Activated naive CD4-positive, alpha-beta T cell treated with anti-CD3 and anti-CD28 coated beads, Interleukin-2, amount 10 ng/mL, durations not matched to agents 7 days and 5 days (primary cell): ENCODE measurements at regions not wholly inside any gene's neighbourhood (a gene's known extent, or its start where the extent isn't known, plus 50 kb on each side); places are given as distances from the start of the nearest gene placed in this dataset.

Source experiments
- CTCF ChIA-PET: fragments of 350-600 bp; sonication (Branson Sonifier 250); formaldehyde crosslinking; loops from one replicate; lab custom pipeline; 2021; ENCODE audit warnings: antibody characterized with exemption; lab: Charles Lee
- DNase-seq: peaks from one replicate; pipeline ENCODE4 v3.0.0-alpha.2; 2020
- H3K27ac Mint-ChIP-seq: one replicate; pipeline ENCODE4 v1.8.0; 2021; ENCODE audit warnings: mild to moderate bottlenecking, moderate library complexity, mixed read lengths
- H3K27me3 Mint-ChIP-seq: one replicate; pipeline ENCODE4 v1.8.0; 2021; ENCODE audit warnings: mild to moderate bottlenecking, mixed read lengths
- H3K36me3 Mint-ChIP-seq: one replicate; pipeline ENCODE4 v1.8.0; 2021; ENCODE audit warnings: mixed read lengths
- H3K4me1 Mint-ChIP-seq: one replicate; pipeline ENCODE4 v1.8.0; 2021; ENCODE audit warnings: mixed read lengths
- H3K4me3 Mint-ChIP-seq: one replicate; pipeline ENCODE4 v1.8.0; 2021; ENCODE audit warnings: mild to moderate bottlenecking, moderate library complexity, mixed read lengths
- H3K9me3 Mint-ChIP-seq: one replicate; pipeline ENCODE4 v1.8.0; 2021; ENCODE audit warnings: mixed read lengths

DNA sequence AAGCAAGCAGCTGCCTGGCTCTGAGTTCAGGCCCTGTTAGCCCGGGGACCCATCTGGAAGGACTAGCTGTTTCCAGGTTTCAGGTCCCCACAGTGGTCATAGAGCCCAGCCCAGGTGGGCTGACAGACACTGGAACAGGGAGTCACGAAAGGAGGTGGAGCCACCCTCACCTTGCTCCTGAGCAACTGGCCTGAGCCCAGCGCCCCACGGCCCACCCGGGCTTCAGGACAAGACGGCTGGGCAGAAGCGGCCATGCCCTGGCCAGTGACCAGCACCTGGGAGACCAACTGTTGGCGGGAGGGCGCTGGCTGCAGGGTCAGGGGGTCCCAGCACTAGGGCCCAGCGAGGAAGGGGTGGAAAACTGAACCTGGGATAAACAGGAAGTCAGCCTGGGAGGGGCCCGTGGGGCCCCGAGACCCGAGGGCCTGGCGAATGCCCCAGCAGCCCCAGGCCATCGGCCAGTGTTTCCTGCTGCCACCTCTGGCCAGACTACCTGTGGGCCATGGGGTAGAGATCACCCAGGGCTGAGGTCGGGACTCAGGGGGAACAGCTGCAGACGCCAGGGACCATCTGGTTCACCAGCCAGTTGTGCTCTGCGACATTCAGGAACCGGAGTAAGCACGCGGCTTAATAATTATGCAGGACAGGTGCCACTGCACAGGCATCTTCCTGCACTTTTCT is 282.1 kb upstream of the PPP2R2D start:
- Mint-ChIP-seq H3K4me1 (no peaks in the 10 kb centered on the region), H3K36me3 (no peaks in the 10 kb centered on the region), H3K27me3 (peaks cover under 1% of the 10 kb centered on the region), H3K4me3 (no peak overlapping the region), H3K9me3 (no peaks in the 10 kb centered on the region), H3K27ac (no peak overlapping the region)
- DNase-seq = no peak
- CTCF ChIA-PET = no interaction called here

DNA sequence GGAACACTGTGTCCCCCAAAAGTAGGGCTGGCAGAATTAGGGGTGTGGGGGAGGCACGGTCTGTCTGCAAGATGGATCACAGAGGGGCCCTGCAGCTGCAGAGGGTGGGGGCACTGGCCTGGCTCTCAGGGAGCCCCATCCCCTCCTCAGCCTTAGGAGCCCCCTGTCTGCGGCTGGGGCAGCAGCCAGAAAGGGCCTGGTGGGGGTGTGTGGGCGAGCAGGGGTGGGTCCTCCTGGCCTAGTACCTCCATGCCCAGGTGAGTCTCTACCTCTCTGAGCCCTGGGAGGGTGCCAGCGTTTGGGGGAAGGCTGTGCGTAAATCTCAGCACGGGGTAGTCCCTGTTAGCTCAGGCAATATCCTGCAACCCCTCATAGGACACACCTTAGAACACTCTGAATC is 280.5 kb upstream of the PPP2R2D start:
- Mint-ChIP-seq H3K27me3 (no peaks in the 10 kb centered on the region), H3K9me3 (no peaks in the 10 kb centered on the region)
- CTCF ChIA-PET = no interaction called here

GRCh38 chr10:131620904-131621303 is 279.9 kb upstream of the PPP2R2D start:
- no peaks in the 10 kb centered on the region for H3K9me3 Mint-ChIP-seq
- H3K4me1 Mint-ChIP-seq = no peaks in the 10 kb centered on the region
- H3K27me3 Mint-ChIP-seq = no peaks in the 10 kb centered on the region
- DNase-seq = no peak
- H3K27ac Mint-ChIP-seq = no peak overlapping the region
- H3K4me3 Mint-ChIP-seq = no peak overlapping the region
- no peaks in the 10 kb centered on the region for H3K36me3 Mint-ChIP-seq
- CTCF ChIA-PET = no interaction called here

More for the DNA sequence above, 280.5 kb upstream of the PPP2R2D start:
- no peak for DNase-seq
- no peaks in the 10 kb centered on the region for H3K36me3 Mint-ChIP-seq
- H3K4me1 Mint-ChIP-seq = no peaks in the 10 kb centered on the region
- H3K27ac Mint-ChIP-seq = no peak overlapping the region
- no peak overlapping the region for H3K4me3 Mint-ChIP-seq

GRCh38 chr10:131621784-131622624 is 278.8 kb upstream of the PPP2R2D start:
- Mint-ChIP-seq H3K27ac (no peak overlapping the region), H3K4me3 (no peak overlapping the region), H3K36me3 (no peaks in the 10 kb centered on the region), H3K27me3 (no peaks in the 10 kb centered on the region), H3K4me1 (no peaks in the 10 kb centered on the region), H3K9me3 (no peaks in the 10 kb centered on the region)
- CTCF ChIA-PET = no interaction called here
- DNase-seq = no peak

GRCh38 chr10:131625041-131625440 is 275.8 kb upstream of the PPP2R2D start:
- no peak overlapping the region for H3K27ac Mint-ChIP-seq
- no peaks in the 10 kb centered on the region for H3K27me3 Mint-ChIP-seq
- DNase-seq = no peak
- CTCF ChIA-PET = no interaction called here
- no peak overlapping the region for H3K4me3 Mint-ChIP-seq
- H3K36me3 Mint-ChIP-seq = no peaks in the 10 kb centered on the region
- H3K9me3 Mint-ChIP-seq = no peaks in the 10 kb centered on the region
- no peaks in the 10 kb centered on the region for H3K4me1 Mint-ChIP-seq

- H3K4me3 Mint-ChIP-seq = no peak overlapping the region
- H3K27me3 Mint-ChIP-seq = no peaks in the 10 kb centered on the region
- no peaks in the 10 kb centered on the region for H3K9me3 Mint-ChIP-seq
- no peak overlapping the region for H3K27ac Mint-ChIP-seq
- CTCF ChIA-PET = no interaction called here
- no peaks in the 10 kb centered on the region for H3K36me3 Mint-ChIP-seq
- no peak for DNase-seq
- no peaks in the 10 kb centered on the region for H3K4me1 Mint-ChIP-seq
These were observed 274.5 kb upstream of the PPP2R2D start for GRCh38 chr10:131626274-131626673.

DNA sequence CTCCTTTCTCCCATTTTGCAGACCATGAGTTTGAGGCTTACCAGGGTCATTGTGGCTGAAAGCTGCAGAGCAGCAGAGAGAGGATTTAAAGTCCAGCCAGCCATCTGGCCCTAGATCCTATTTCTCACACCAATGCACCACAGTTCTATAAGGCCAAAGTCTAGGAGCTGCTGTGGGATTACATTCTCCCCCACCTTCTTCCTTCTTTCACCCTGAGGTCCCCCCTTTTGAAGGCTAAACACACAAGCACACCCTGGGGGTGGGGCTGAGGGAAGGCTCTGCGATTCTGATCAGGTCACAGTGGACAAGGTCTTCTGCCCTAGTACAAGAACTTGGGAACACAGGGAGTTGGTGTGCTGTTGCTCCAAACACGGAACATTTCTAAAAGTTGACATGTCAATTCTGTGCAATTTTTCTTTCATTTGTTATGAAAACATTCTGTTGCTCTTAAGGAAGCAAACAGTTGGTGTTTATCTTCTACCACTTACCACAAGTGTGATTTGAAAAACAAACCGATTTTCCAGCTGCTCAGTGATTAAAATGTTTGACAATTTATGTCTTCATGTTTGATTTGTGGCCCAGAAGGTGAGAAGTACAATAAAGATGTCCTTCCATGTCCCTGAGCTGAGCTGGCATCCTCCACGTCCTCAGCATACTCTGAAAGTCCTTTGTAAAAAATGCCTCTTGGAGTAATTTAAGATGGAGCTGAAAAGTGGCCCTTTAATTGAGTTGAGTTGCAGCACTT is 271.6 kb upstream of the PPP2R2D start:
- Mint-ChIP-seq H3K4me1 (no peaks in the 10 kb centered on the region), H3K27ac (no peak overlapping the region), H3K9me3 (no peaks in the 10 kb centered on the region), H3K4me3 (no peak overlapping the region), H3K36me3 (no peaks in the 10 kb centered on the region), H3K27me3 (no peaks in the 10 kb centered on the region)
- CTCF ChIA-PET = no interaction called here
- no peak for DNase-seq

GRCh38 chr10:131630772-131631258 is 270.0 kb upstream of the PPP2R2D start:
- Mint-ChIP-seq H3K9me3 (no peaks in the 10 kb centered on the region), H3K4me1 (no peaks in the 10 kb centered on the region), H3K27me3 (no peaks in the 10 kb centered on the region), H3K4me3 (no peak overlapping the region), H3K27ac (no peak overlapping the region), H3K36me3 (no peaks in the 10 kb centered on the region)
- CTCF ChIA-PET = no interaction called here
- no peak for DNase-seq

- DNase-seq = no peak
- CTCF ChIA-PET = no interaction called here
- Mint-ChIP-seq H3K27ac (no peak overlapping the region), H3K36me3 (no peaks in the 10 kb centered on the region), H3K4me1 (no peaks in the 10 kb centered on the region), H3K27me3 (no peaks in the 10 kb centered on the region), H3K4me3 (no peak overlapping the region), H3K9me3 (no peaks in the 10 kb centered on the region)
These were observed 269.2 kb upstream of the PPP2R2D start for GRCh38 chr10:131631619-131632018.

DNA sequence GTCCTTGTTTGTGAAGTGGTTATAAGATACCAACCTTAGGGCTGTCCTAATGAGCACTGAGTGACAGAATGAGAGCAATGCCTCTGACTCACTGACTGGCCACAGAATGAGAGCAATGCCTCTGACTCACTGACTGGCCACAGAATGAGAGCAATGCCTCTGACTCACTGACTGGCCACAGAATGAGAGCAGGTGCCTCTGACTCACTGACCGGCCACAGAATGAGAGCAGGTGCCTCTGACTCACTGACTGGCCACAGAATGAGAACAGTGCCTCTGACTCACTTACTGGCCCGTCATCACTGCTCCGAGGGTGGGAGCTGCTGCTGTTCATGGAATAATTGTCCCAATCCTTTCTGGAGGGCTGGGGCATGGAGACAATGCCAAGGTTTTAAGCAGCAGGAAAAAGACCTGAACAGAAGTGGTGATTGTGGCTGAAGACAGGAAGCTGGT is 265.2 kb upstream of the PPP2R2D start:
- H3K27me3 Mint-ChIP-seq = no peaks in the 10 kb centered on the region
- H3K36me3 Mint-ChIP-seq = no peaks in the 10 kb centered on the region
- no peak for DNase-seq
- no peaks in the 10 kb centered on the region for H3K4me1 Mint-ChIP-seq
- CTCF ChIA-PET = no interaction called here
- H3K9me3 Mint-ChIP-seq = peaks cover 6% of the 10 kb centered on the region
- no peak overlapping the region for H3K4me3 Mint-ChIP-seq
- H3K27ac Mint-ChIP-seq = no peak overlapping the region

GRCh38 chr10:131636116-131636515 is 264.7 kb upstream of the PPP2R2D start:
- H3K27me3 Mint-ChIP-seq = no peaks in the 10 kb centered on the region
- no peaks in the 10 kb centered on the region for H3K36me3 Mint-ChIP-seq
- H3K4me3 Mint-ChIP-seq = no peak overlapping the region
- H3K27ac Mint-ChIP-seq = no peak overlapping the region
- DNase-seq = no peak
- CTCF ChIA-PET = no interaction called here
- no peaks in the 10 kb centered on the region for H3K4me1 Mint-ChIP-seq
- peaks cover 6% of the 10 kb centered on the region for H3K9me3 Mint-ChIP-seq

GRCh38 chr10:131636841-131637724 is 263.7 kb upstream of the PPP2R2D start:
- Mint-ChIP-seq H3K9me3 (peaks cover 6% of the 10 kb centered on the region), H3K27ac (no peak overlapping the region), H3K36me3 (no peaks in the 10 kb centered on the region), H3K4me3 (no peak overlapping the region), H3K27me3 (no peaks in the 10 kb centered on the region), H3K4me1 (no peaks in the 10 kb centered on the region)
- CTCF ChIA-PET = no interaction called here
- DNase-seq = no peak

- Mint-ChIP-seq H3K4me1 (no peaks in the 10 kb centered on the region), H3K27me3 (no peaks in the 10 kb centered on the region), H3K9me3 (peaks cover 6% of the 10 kb centered on the region), H3K27ac (no peak overlapping the region), H3K36me3 (no peaks in the 10 kb centered on the region), H3K4me3 (no peak overlapping the region)
- CTCF ChIA-PET = no interaction called here
- no peak for DNase-seq
These were observed 262.5 kb upstream of the PPP2R2D start for GRCh38 chr10:131638049-131638879.
